Neural cell (in vitro differentiated cells): ENCODE measurements at regions not wholly inside any gene's neighbourhood (a gene's known extent, or its start where the extent isn't known, plus 50 kb on each side); places are given as distances from the start of the nearest gene placed in this dataset.

Experiments used
- CTCF ChIP-seq: fragments of 450-650 bp; IDR thresholded peaks from 2 replicates; pipeline ENCODE4 v1.5.1; 2014; ENCODE audit warnings: antibody characterized with exemption, mild to moderate bottlenecking, moderate library complexity; ENCODE audit not compliant: poor library complexity, severe bottlenecking
- POLR2AphosphoS5 ChIP-seq: IDR thresholded peaks from 2 replicates; pipeline ENCODE4 v1.6.1; 2012
- RAD21 ChIP-seq: fragments of 450-650 bp; conservative IDR thresholded peaks from 2 replicates; pipeline ENCODE4 v1.6.1; 2014; ENCODE audit warnings: antibody characterized with exemption, mild to moderate bottlenecking, moderate library complexity

DNA sequence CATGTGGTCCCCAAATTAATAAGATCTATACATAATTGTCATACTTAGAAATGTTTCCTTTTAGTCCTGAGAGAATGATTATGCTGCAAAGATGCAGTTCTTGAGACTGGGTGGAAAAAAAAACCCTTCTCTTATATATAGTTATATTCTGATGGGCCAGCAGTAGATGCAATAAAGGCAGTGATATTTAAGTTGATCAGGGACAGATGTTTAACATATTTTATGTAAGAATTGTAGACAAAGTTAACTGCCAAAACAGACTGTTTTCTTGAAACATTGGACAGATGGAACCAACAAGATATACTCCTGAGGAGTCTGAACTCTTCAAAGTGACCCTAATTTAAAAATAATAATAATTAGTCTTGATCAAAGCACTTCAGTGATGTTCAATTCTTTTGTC, 172.0 kb upstream of the LRIG1 start:
- no peak for TF ChIP-seq CTCF
- no peak for TF ChIP-seq RAD21
- no peak for TF ChIP-seq POLR2AphosphoS5
